ENCODE measurements at regions not wholly inside any gene's neighbourhood (a gene's known extent, or its start where the extent isn't known, plus 50 kb on each side); places are given as distances from the start of the nearest gene placed in this dataset.

DNA sequence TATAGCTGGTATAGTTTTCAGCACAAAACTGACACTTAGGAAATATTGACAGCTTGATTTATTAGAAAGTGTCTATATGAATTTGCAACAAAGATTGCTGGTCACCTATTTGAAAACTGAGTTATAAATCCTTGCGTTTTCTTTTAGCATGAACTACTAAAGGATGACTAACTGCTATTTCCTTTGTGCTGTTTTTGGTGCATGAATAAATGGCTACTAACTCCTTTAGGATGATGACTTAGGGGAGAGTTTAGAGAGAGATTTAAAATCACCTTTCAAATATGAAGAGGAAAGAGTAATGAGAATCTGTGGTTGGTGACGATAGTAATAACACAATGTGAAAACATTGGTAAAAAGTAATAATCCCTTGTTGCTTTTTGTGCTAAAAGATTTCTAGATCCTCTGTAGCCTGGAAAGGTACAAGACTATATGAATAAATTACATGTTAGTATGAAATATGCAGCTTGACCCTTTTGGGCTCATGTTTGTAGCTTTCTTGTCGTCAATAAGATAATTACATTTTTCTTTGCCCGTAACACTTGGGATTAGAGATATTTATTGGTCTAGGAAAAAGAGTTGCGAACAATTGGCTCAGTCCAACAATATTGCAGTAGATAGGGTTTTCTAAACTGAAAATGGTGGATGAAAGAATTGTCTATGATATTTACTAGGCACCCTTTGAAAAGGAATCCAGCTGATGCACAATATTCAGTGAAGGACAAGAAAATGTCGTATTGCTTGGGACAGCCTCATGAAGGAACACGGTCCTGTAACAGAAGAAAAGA, 453.0 kb downstream of the ADAMTS20 start:
- TF ChIP-seq MYC (IDR thresholded peaks at IDR 0.05; ENCODE audit: low read depth, low read length) (no peak), CTCF (IDR thresholded peaks at IDR 0.05; ENCODE audit: extremely low read depth in 1 of 2, insufficient read depth in 1 of 2, low read depth in 1 of 2, low read length in 2 of 2) (no peak), MAX (IDR thresholded peaks at IDR 0.05; ENCODE audit: insufficient read depth, insufficient read length) (no peak), POLR2A (IDR thresholded peaks at IDR 0.05; ENCODE audit: low read depth, low read length) (no peak), GATA2 (IDR thresholded peaks at IDR 0.05; ENCODE audit: insufficient read depth, insufficient read length, low read depth, low read length) (no peak), POLR2AphosphoS5 (IDR thresholded peaks at IDR 0.05; ENCODE audit: insufficient read depth, low read depth, low read length) (no peak), EZH2 (IDR thresholded peaks at IDR 0.05; ENCODE audit: borderline replicate concordance, low read depth, low read length, severe bottlenecking) (no peak), JUN (IDR thresholded peaks at IDR 0.05; ENCODE audit: borderline replicate concordance, insufficient read depth, insufficient read length, low read depth) (no peak), FOS (IDR thresholded peaks at IDR 0.05; ENCODE audit: borderline replicate concordance, insufficient read depth, low read length) (no peak)

Data from endothelial cell of umbilical vein (primary cell).